ENCODE measurements at regions not wholly inside any gene's neighbourhood (a gene's known extent, or its start where the extent isn't known, plus 50 kb on each side); places are given as distances from the start of the nearest gene placed in this dataset.

- no peak overlapping the region for H3K4me3 ChIP-seq
- TF ChIP-seq CTCF (IDR thresholded peaks at IDR 0.05): no peak
- TF ChIP-seq POLR2A (IDR thresholded peaks at IDR 0.05): no peak
- no peaks in the 10 kb centered on the region for H3K27me3 ChIP-seq
- H3K4me1 ChIP-seq (replicated peaks in 1 of 2): no peaks in the 10 kb centered on the region
- no peak for DNase-seq
- 50 to 58% (median 55%) methylated on average over 7 of the region's 7 CpGs for WGBS, 4 donors
- no peaks in the 10 kb centered on the region for H3K36me3 ChIP-seq (replicated peaks in 1 of 2)
- intact Hi-C loops (cut with DNase I): no loop called here
- no peaks in the 10 kb centered on the region for H3K9me3 ChIP-seq (replicated peaks in 1 of 3)
- no peak overlapping the region for H3K27ac ChIP-seq
Measured at GRCh38 chr5:167448376-167448775, 843.1 kb upstream of the WWC1 start.

- no peaks in the 10 kb centered on the region for H3K9me3 ChIP-seq (replicated peaks in 1 of 3)
- WGBS, 4 donors: 67 to 81% (median 78%) methylated on average over 7 of the region's 7 CpGs
- intact Hi-C loops (cut with DNase I): no loop called here
Measured at GRCh38 chr5:167451076-167451475, 840.4 kb upstream of the WWC1 start.

GRCh38 chr5:167452136-167452535 is 839.3 kb upstream of the WWC1 start:
- Histone ChIP-seq H3K9me3 (replicated peaks in 1 of 3) (no peaks in the 10 kb centered on the region), H3K27me3 (no peaks in the 10 kb centered on the region), H3K4me3 (no peak overlapping the region), H3K27ac (no peak overlapping the region), H3K36me3 (replicated peaks in 1 of 2) (no peaks in the 10 kb centered on the region), H3K4me1 (replicated peaks in 1 of 2) (no peaks in the 10 kb centered on the region)
- TF ChIP-seq POLR2A (IDR thresholded peaks at IDR 0.05): no peak
- no peak for TF ChIP-seq CTCF (IDR thresholded peaks at IDR 0.05)
- no peak for DNase-seq
- intact Hi-C loops (cut with DNase I): no loop called here
- 86 to 94% (median 90%) methylated on average over 4 of the region's 4 CpGs for WGBS, 4 donors

More at GRCh38 chr5:167451076-167451475, 840.4 kb upstream of the WWC1 start:
- H3K27ac ChIP-seq: no peak overlapping the region
- no peak for DNase-seq
- no peaks in the 10 kb centered on the region for H3K4me1 ChIP-seq (replicated peaks in 1 of 2)
- H3K4me3 ChIP-seq: no peak overlapping the region
- no peak for TF ChIP-seq CTCF (IDR thresholded peaks at IDR 0.05)
- TF ChIP-seq POLR2A (IDR thresholded peaks at IDR 0.05): no peak
- no peaks in the 10 kb centered on the region for H3K36me3 ChIP-seq (replicated peaks in 1 of 2)
- no peaks in the 10 kb centered on the region for H3K27me3 ChIP-seq

- Histone ChIP-seq H3K4me1 (replicated peaks in 1 of 2) (no peaks in the 10 kb centered on the region), H3K9me3 (replicated peaks in 1 of 3) (no peaks in the 10 kb centered on the region), H3K36me3 (replicated peaks in 1 of 2) (no peaks in the 10 kb centered on the region), H3K27ac (no peak overlapping the region), H3K4me3 (no peak overlapping the region), H3K27me3 (no peaks in the 10 kb centered on the region)
- intact Hi-C loops (cut with DNase I): no loop called here
- 72 to 78% (median 75%) methylated on average over 3 of the region's 3 CpGs for WGBS, 4 donors
- no peak for TF ChIP-seq POLR2A (IDR thresholded peaks at IDR 0.05)
- no peak for TF ChIP-seq CTCF (IDR thresholded peaks at IDR 0.05)
- DNase-seq: no peak
Measured at GRCh38 chr5:167453246-167454030, 838.0 kb upstream of the WWC1 start.
